CD14-positive monocyte (primary cell): ENCODE measurements at regions not wholly inside any gene's neighbourhood (a gene's known extent, or its start where the extent isn't known, plus 50 kb on each side); places are given as distances from the start of the nearest gene placed in this dataset.

Experiments
- DNase-seq, 3 donors: peaks; one replicate each; pipeline ENCODE4 v3.0.0-alpha.2; 2011 to 2022
- H2AFZ ChIP-seq: 2 replicates; pipeline ENCODE4 v1.6.0; 2012; ENCODE audit warnings: mild to moderate bottlenecking, low read depth, low read length, inconsistent platforms; ENCODE audit not compliant: insufficient read depth, poor library complexity, severe bottlenecking
- H3K27ac ChIP-seq, 2 donors: 1 replicate in 1 of 2; 2 replicates in 1 of 2; pipeline ENCODE4 v1.5.1; 2012 to 2013; ENCODE audit warnings: low read length in 2 of 2, control low read depth in 1 of 2, inconsistent platforms in 1 of 2, low read depth in 1 of 2, mild to moderate bottlenecking in 1 of 2
- H3K27me3 ChIP-seq, 2 donors: one replicate each; pipeline versions ENCODE4 v1.6.0 to v1.6.1; 2011 to 2013; ENCODE audit warnings: low read length in 2 of 2; ENCODE audit not compliant: control insufficient read depth in 2 of 2, insufficient read depth in 2 of 2
- H3K36me3 ChIP-seq, 2 donors: replicated peaks in 1 of 2; 1 replicate in 1 of 2; 2 replicates in 1 of 2; pipeline versions ENCODE4 v1.5.1 to v1.6.1; 2012 to 2013; ENCODE audit warnings: low read length in 2 of 2, control low read depth in 1 of 2, inconsistent platforms in 1 of 2, mild to moderate bottlenecking in 1 of 2; ENCODE audit not compliant: insufficient read depth in 2 of 2, control insufficient read depth in 1 of 2
- H3K4me1 ChIP-seq, 2 donors: 1 replicate in 1 of 2; 2 replicates in 1 of 2; pipeline versions ENCODE4 v1.5.1 to v1.6.1; 2012 to 2013; ENCODE audit warnings: low read length in 2 of 2, control low read depth in 1 of 2, inconsistent platforms in 1 of 2, mild to moderate bottlenecking in 1 of 2, moderate library complexity in 1 of 2; ENCODE audit not compliant: insufficient read depth in 2 of 2, control insufficient read depth in 1 of 2
- H3K4me2 ChIP-seq: replicated peaks from 2 replicates; pipeline ENCODE3; 2012; ENCODE audit warnings: low read length, moderate library complexity, mild to moderate bottlenecking; ENCODE audit not compliant: poor library complexity, severe bottlenecking; ENCODE audit errors: extremely low read depth
- H3K4me3 ChIP-seq, 3 experiments: fragments of 200-600 bp in 1 of 3; sonication (generic) in 1 of 3; replicated peaks in 1 of 3; 1 replicate in 2 of 3; 2 replicates in 1 of 3; pipeline ENCODE4 v1.5.1; 2011 to 2013; ENCODE audit warnings: low read length in 3 of 3, mild to moderate bottlenecking in 3 of 3, control low read depth in 2 of 3, low read depth in 2 of 3, inconsistent platforms in 1 of 3, moderate library complexity in 1 of 3
- H3K79me2 ChIP-seq: 2 replicates; pipeline ENCODE4 v1.6.0; 2012; ENCODE audit warnings: mild to moderate bottlenecking, control low read depth, inconsistent platforms, low read length, moderate library complexity; ENCODE audit not compliant: insufficient read depth
- H3K9ac ChIP-seq: 2 replicates; pipeline ENCODE4 v1.6.0; 2017; ENCODE audit warnings: low read length, mild to moderate bottlenecking; ENCODE audit not compliant: insufficient read depth, poor library complexity, severe bottlenecking
- H3K9me3 ChIP-seq, 2 donors: replicated peaks in 1 of 2; 1 replicate in 1 of 2; 2 replicates in 1 of 2; pipeline versions ENCODE4 v1.5.1 to v1.6.1; 2012 to 2013; ENCODE audit warnings: low read length in 2 of 2, control low read depth in 1 of 2; ENCODE audit not compliant: control insufficient read depth in 1 of 2, insufficient read depth in 1 of 2
- H4K20me1 ChIP-seq: 2 replicates; pipeline ENCODE4 v1.6.0; 2012; ENCODE audit warnings: mild to moderate bottlenecking, low read length, control low read depth, moderate library complexity; ENCODE audit not compliant: insufficient read depth
- H3K27ac Mint-ChIP-seq, 7 donors: one replicate each; pipeline ENCODE4 v1.8.0; 2020; ENCODE audit warnings: mild to moderate bottlenecking in 7 of 7, mixed read lengths in 7 of 7, moderate library complexity in 6 of 7, inconsistent platforms in 2 of 7
- H3K27me3 Mint-ChIP-seq, 3 donors: one replicate each; pipeline ENCODE4 v1.8.0; 2021 to 2022; ENCODE audit warnings: low read depth in 3 of 3, mild to moderate bottlenecking in 3 of 3, mixed read lengths in 3 of 3, moderate library complexity in 3 of 3, inconsistent platforms in 1 of 3
- H3K36me3 Mint-ChIP-seq, 2 donors: one replicate each; pipeline ENCODE4 v1.8.0; 2020; ENCODE audit warnings: mixed read lengths in 2 of 2, inconsistent platforms in 1 of 2, mild to moderate bottlenecking in 1 of 2
- H3K4me1 Mint-ChIP-seq: one replicate; pipeline ENCODE4 v1.8.0; 2020; ENCODE audit warnings: mild to moderate bottlenecking, mixed read lengths
- H3K4me3 Mint-ChIP-seq, 2 donors: one replicate each; pipeline ENCODE4 v1.8.0; 2020; ENCODE audit warnings: mild to moderate bottlenecking in 2 of 2, mixed read lengths in 2 of 2, moderate library complexity in 1 of 2
- H3K9me3 Mint-ChIP-seq, 7 donors: one replicate each; pipeline ENCODE4 v1.8.0; 2020 to 2022; ENCODE audit warnings: mixed read lengths in 7 of 7, mild to moderate bottlenecking in 6 of 7, moderate library complexity in 6 of 7, inconsistent platforms in 2 of 7
- WGBS: methylation state at CpG from one replicate; pipeline ENCODE4 v1.1.5; 2013; ENCODE audit warnings: missing lambda C conversion rate; ENCODE audit not compliant: insufficient coverage; 5-methylcytosine and 5-hydroxymethylcytosine counted together
- intact Hi-C, 2 donors: fragments of 100-400 bp; cut with micrococcal nuclease; formaldehyde crosslinking; loops; one replicate each; pipeline versions ENCODE4 v1.15.0 to v1.15.1; 2023
- TF ChIP-seq, protein P1 (sequence below): fragments of 200-600 bp; IDR thresholded peaks from one replicate; pipeline ENCODE4 v1.8.0; 2022; ENCODE audit warnings: antibody characterized with exemption, mild to moderate bottlenecking

DNA sequence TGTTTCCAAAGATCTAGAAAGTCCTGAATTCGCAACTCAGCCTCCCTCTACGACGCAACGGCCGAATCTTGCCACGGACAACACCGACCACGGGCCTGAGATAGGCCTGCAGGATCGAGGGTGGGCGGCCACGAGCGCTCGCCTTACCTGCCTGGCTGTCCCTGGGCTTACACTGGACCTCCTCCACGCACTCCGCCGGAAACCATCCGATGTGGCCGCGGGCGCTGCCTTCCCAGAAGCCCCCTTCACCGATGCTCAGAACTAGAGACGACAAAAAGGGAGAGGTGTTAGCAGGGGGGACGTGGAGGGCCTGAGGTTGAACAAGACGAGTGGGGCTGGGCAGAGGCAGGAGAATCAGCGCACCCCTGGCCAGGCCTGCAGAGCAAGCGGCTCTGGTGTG is 400.0 kb downstream of the CTTN start:
- Histone ChIP-seq H2AFZ (no peak overlapping the region), H3K4me1 (no peaks in the 10 kb centered on the region), H3K36me3 (no peaks in the 10 kb centered on the region), H3K79me2 (no peaks in the 10 kb centered on the region), H3K27ac (no peak overlapping the region), H3K4me3 (no peak overlapping the region), H4K20me1 (no peaks in the 10 kb centered on the region), H3K27me3 (no peaks in the 10 kb centered on the region), H3K9me3 (peaks cover 18 to 26% of the 10 kb centered on the region in 2 donors), H3K9ac (no peak overlapping the region), H3K4me2 (no peak overlapping the region)
- no peak overlapping the region for H3K27ac Mint-ChIP-seq
- H3K36me3 Mint-ChIP-seq: no peaks in the 10 kb centered on the region
- TF ChIP-seq, protein P1, sequence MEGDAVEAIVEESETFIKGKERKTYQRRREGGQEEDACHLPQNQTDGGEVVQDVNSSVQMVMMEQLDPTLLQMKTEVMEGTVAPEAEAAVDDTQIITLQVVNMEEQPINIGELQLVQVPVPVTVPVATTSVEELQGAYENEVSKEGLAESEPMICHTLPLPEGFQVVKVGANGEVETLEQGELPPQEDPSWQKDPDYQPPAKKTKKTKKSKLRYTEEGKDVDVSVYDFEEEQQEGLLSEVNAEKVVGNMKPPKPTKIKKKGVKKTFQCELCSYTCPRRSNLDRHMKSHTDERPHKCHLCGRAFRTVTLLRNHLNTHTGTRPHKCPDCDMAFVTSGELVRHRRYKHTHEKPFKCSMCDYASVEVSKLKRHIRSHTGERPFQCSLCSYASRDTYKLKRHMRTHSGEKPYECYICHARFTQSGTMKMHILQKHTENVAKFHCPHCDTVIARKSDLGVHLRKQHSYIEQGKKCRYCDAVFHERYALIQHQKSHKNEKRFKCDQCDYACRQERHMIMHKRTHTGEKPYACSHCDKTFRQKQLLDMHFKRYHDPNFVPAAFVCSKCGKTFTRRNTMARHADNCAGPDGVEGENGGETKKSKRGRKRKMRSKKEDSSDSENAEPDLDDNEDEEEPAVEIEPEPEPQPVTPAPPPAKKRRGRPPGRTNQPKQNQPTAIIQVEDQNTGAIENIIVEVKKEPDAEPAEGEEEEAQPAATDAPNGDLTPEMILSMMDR: no peak
- no peaks in the 10 kb centered on the region for H3K4me1 Mint-ChIP-seq
- H3K4me3 Mint-ChIP-seq: no peak overlapping the region
- no peak for DNase-seq
- H3K27me3 Mint-ChIP-seq: peaks cover 2 to 7% (median 2%) of the 10 kb centered on the region in 3 donors
- H3K9me3 Mint-ChIP-seq: peaks cover 21 to 38% (median 26%) of the 10 kb centered on the region in 7 donors
- 95% methylated on average over 25 of the region's 26 CpGs for WGBS
- intact Hi-C loops: no loop called here

DNA sequence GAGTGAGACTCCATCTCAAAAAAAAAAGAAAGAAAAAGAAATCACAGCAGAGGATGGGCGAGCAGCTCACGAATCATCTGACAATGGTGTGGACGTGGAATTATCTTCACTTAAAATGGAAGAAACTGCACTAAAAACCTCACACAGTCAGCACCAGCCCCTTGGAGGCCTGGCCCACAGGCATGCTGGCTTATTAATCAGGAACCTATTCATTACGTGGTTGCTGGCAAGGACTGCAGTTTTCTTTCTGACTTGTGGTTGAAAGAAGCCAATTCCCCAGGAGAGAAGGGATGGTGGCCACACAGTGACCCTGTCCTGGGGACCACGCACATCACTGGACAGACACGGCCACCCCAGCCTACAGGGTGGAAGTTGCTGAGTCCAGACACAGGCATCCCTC is 401.1 kb downstream of the CTTN start:
- Histone ChIP-seq H3K79me2 (no peaks in the 10 kb centered on the region), H3K4me3 (no peak overlapping the region), H3K27me3 (peaks cover 0 to 8% of the 10 kb centered on the region in 2 donors), H3K27ac (no peak overlapping the region), H3K4me1 (no peaks in the 10 kb centered on the region), H3K9ac (no peak overlapping the region), H3K9me3 (peaks cover 11 to 20% of the 10 kb centered on the region in 2 donors), H2AFZ (no peak overlapping the region), H4K20me1 (no peaks in the 10 kb centered on the region), H3K4me2 (no peak overlapping the region), H3K36me3 (no peaks in the 10 kb centered on the region)
- Mint-ChIP-seq H3K4me1 (no peaks in the 10 kb centered on the region), H3K9me3 (peaks cover 15 to 28% (median 19%) of the 10 kb centered on the region in 7 donors), H3K27ac (no peak overlapping the region), H3K27me3 (peaks cover 9 to 13% (median 12%) of the 10 kb centered on the region in 3 donors), H3K4me3 (no peak overlapping the region), H3K36me3 (no peaks in the 10 kb centered on the region)
- 100% methylated on average over 1 of the region's 6 CpGs for WGBS
- intact Hi-C loops: no loop called here
- TF ChIP-seq, protein P1: no peak
- DNase-seq: no peak
